Astrocyte of the spinal cord (primary cell): ENCODE measurements at regions not wholly inside any gene's neighbourhood (a gene's known extent, or its start where the extent isn't known, plus 50 kb on each side); places are given as distances from the start of the nearest gene placed in this dataset.

Experiments used
- DNase-seq: peaks from one replicate; pipeline ENCODE4 v3.0.0; 2011; ENCODE audit warnings: low read depth, low spot score
- H3K4me3 ChIP-seq: 2 replicates; pipeline ENCODE4 v1.5.1; 2011; ENCODE audit warnings: low read depth, mild to moderate bottlenecking, low read length, moderate library complexity
- in situ Hi-C: cut with HindIII; loops from 2 replicates; pipeline ENCODE4 v1.10.0; 2017; ENCODE audit warnings: low sequenced_read_pairs
- TF ChIP-seq, protein P1 (sequence below): IDR thresholded peaks from 2 replicates; pipeline ENCODE4 v1.5.1; 2012; ENCODE audit warnings: low read depth, mild to moderate bottlenecking, low read length, inconsistent platforms

DNA sequence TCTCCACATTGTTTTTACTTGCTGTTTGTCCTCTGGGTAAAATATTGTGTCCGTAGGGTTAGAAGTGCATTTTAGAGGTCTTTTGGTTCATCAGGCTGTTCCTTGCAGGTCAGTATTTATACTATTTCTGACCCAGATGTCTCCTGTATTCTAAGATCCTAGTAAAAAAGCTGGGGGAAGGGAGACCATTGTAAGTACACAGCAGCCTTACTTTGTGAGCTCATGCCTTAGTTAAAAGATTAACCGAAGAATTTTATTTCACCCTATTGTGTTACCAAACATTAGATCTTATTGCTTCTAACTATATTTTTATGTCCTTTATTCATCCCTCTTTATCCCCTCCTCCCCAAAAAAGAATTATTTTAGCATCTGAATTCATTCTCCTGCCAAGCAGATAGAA lies 444.1 kb upstream of the RBFOX1 start:
- no peak for DNase-seq
- H3K4me3 ChIP-seq, result no peak overlapping the region
- TF ChIP-seq, protein P1, sequence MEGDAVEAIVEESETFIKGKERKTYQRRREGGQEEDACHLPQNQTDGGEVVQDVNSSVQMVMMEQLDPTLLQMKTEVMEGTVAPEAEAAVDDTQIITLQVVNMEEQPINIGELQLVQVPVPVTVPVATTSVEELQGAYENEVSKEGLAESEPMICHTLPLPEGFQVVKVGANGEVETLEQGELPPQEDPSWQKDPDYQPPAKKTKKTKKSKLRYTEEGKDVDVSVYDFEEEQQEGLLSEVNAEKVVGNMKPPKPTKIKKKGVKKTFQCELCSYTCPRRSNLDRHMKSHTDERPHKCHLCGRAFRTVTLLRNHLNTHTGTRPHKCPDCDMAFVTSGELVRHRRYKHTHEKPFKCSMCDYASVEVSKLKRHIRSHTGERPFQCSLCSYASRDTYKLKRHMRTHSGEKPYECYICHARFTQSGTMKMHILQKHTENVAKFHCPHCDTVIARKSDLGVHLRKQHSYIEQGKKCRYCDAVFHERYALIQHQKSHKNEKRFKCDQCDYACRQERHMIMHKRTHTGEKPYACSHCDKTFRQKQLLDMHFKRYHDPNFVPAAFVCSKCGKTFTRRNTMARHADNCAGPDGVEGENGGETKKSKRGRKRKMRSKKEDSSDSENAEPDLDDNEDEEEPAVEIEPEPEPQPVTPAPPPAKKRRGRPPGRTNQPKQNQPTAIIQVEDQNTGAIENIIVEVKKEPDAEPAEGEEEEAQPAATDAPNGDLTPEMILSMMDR, result no peak
- in situ Hi-C loops, result no loop called here

DNA sequence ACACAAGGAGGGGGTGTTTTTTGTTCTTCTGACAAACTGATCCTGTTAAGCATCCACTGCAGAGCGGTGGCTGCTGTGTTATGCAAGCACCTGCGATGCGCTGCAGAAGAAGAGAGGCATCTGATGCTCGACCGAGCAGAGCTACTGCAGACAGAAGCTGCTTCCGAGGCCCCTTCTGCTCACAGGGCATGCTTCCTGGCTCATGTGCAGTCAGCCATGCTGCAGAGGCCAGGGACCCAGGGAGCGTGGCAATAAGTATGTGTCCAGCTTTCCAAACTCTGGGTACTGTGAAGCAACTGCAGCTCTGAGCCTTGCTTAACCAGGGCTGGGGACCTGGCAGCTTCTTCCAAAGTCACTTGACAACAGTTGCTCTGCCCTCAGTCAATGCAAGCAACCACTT lies 448.6 kb upstream of the RBFOX1 start:
- in situ Hi-C loops, result no loop called here
- no peak overlapping the region for H3K4me3 ChIP-seq
- DNase-seq, result no peak
- TF ChIP-seq, protein P1, result no peak

DNA sequence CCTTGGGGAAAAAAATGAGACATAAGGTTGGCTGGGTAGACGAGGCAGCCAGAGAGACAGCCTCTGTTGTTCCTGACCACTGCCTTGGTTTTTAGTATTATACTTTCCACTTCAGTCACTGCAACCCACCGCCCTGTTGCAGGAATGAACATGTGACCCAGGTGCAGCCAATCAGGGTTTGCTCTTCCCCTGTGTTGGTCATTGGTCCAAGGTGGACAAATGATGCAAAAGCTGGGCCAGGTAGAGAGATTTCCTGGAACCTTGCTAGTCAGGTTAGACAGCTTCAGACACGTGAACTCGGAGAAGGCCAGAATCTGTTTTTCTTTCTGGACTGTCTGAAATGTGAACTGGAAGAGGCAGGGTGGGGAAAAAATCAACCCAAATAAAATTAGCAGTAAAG lies 452.4 kb upstream of the RBFOX1 start:
- in situ Hi-C loops, result no loop called here

DNA sequence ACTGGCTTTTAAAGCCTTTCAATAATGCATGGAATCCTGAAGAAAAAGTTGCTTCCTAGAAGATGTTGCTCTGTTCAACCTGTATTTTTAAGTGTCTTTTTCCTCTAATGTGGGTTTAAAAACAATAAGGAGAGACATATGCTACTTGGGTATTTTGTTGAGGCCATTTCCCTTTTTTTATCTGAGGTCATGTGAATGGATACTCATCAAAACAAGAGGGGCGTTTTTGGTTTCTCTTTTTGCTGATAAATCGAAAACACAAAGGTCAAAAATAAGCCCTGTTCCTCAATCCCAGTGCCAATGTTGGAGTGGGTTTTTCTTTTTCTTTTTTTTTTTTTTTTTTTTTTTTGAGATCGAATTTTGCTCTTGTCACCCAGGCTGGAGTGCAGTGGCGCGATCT lies 468.0 kb upstream of the RBFOX1 start:
- TF ChIP-seq, protein P1, result no peak
- no peak overlapping the region for H3K4me3 ChIP-seq
- no peak for DNase-seq
- in situ Hi-C loops, result no loop called here

More for the DNA sequence above, 452.4 kb upstream of the RBFOX1 start:
- TF ChIP-seq, protein P1, result no peak
- DNase-seq, result no peak
- H3K4me3 ChIP-seq, result no peak overlapping the region

DNA sequence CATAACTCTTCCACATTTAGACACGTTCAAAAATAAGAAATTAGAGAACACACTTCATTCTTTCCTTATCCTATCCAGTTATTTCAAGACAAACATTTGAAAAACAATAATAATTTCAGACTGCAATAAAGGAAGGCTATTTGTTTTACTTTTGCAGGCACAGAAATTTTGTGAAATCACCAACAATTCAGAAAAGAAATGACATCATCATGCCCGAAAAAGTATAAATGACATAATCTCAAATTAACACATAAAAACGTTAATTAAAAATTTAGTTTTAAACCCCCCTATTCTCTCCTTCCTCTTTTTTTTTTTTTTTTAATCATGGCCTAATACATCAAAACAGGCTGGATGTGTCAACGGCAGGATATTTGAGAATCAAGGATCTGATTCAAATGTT lies 468.4 kb upstream of the RBFOX1 start:
- no peak overlapping the region for H3K4me3 ChIP-seq
- TF ChIP-seq, protein P1, result no peak
- in situ Hi-C loops, result no loop called here
- no peak for DNase-seq

DNA sequence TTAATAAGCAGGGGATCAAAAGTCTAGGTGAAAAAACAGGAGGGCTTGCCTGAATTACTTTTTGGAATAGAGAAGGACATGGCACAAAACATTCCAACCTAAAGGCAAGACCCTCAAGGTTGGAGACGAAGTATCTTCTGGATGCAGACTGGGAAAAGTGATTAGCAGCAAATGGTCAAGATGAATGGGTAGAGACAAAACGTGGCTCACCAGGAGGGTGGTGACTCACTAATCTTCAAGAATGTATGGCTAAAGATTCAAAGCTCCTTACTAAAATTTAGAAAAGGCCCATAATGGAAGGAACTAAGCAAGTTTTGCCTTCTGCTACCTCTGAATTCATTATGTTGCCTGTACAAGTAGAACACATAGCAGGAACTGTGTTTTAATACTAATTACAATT lies 469.5 kb upstream of the RBFOX1 start:
- DNase-seq, result no peak
- in situ Hi-C loops, result no loop called here
- TF ChIP-seq, protein P1, result no peak
- no peak overlapping the region for H3K4me3 ChIP-seq

DNA sequence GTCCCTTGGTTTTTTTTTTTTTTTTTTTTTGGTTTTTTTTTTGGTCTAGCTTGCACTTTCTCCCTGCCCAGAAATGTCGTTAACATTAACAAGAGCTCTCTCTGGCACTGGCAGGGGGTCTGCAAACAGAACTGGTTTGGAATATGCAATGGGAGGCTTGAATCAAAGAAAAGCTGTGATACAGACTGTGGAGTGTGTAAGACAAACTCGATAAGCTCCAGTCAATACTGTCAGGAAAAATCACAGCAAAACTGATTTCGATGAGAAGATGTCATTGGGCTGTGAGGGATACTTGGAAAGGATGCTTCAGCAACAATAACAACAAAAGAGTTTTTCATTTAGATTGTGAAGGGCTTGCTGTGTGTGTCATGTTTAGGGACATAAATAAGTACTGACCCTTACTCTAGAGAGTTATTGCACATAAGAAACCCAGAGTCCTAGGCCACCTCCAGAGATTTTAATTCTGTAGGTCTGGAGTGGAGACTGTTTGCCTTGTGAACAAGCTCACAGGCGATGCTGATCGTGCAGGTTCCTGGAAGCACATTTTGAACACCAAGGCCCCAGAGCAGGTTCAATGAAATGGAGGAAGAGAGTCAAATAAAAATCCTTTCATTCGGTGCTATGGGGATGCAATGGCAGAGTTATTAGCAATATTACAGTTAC lies 470.7 kb upstream of the RBFOX1 start:
- DNase-seq, result no peak
- no peak overlapping the region for H3K4me3 ChIP-seq
- TF ChIP-seq, protein P1, result no peak
- in situ Hi-C loops, result no loop called here
